DMS53 treated with DMSO at 0.1 percent for 48 hours (cell line): ENCODE measurements at regions not wholly inside any gene's neighbourhood (a gene's known extent, or its start where the extent isn't known, plus 50 kb on each side); places are given as distances from the start of the nearest gene placed in this dataset.
A peak's percentile ranks its signal among the peaks of the same experiment; 100 is the strongest.

Experiments used
- DNase-seq: peaks from one replicate; lab custom pipeline; 2025; ENCODE audit not compliant: unreplicated experiment; lab: John Stamatoyannopoulos, UW

GRCh38 chr1:219773775-219774174, 154.6 kb downstream of the SLC30A10 start:
- DNase-seq, result no peak

- DNase-seq, result no peak
Observed at GRCh38 chr1:219773110-219773509, 155.2 kb downstream of the SLC30A10 start.

DNA sequence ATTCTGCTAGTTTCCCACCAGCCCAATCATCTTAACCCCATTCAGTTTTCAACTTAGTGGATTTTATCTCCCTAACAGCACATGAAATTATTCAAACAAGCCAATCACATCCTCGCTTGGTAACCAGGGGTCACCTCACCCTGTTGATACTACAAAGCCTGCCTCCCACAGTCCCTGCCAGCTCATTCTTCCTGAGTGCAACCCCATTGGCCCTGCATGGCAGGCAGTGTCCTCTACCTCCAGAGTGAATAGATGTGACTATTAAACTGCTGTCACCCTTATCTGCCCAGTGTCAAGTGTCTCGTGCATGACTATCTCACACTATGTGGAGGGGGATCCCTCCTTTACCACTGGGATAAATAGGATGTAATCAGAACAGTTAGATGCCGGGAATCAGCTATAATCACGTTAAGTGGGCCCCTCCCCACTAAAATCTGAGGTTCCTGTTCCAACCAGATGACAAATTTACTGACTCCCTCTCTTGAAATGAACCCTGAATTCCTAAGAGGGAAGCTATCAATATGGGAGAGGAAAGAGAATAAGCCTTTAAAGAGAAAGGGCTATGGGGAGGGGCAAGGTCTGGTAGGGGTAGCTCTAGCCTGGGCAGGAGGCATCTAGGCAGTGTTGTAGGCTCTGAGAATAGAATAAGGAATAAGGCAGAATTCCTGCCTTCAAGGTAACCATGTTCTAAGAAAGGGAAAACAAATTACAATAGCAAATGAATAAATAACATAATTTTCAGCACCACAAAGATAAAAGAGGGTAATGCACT, 155.9 kb downstream of the SLC30A10 start:
- no peak for DNase-seq

GRCh38 chr1:219771080-219771479, 157.3 kb downstream of the SLC30A10 start:
- peak; percentile 99 for DNase-seq

DNA sequence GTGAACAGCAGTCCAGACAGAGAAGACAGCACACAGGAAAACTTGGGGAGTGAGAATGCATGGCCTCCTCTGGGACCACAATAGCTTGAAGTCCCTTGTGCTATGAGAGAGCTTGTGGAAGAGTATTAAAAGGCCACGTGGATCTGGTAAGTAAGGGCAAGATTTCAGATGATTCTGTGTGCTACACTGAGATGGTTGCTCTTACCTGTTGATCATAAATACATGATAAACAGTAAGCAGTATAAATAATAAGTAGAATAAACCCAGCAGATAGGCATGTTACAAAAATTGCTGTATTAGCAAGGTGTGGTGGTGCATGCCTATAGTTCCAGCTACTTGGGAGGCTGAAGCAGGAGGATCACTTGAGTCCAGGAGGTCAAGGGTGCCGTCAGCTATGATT, 150.4 kb upstream of the ZC3H11B start:
- no peak for DNase-seq

GRCh38 chr1:219761208-219761860, 148.4 kb upstream of the ZC3H11B start:
- no peak for DNase-seq

DNA sequence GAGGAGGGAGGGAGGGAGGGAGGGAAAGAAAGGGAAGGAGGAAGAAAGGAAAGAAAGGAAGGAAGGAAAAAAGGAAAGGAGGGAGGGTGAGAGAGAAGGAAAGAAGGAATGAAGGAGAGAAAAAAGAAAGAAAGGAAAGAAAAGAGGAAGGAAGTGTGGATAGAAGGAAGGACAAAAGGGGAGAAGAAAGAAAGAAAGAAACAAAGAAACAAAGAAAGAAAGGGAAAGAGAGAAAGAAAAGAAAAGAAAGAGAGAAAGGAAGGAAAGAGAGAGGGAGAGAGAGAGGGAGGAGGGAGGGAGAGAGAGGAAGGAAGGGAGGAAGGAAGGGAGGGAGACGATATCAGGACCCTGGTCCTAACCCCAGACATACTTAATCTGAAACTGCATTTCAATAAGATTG, 146.2 kb upstream of the ZC3H11B start:
- no peak for DNase-seq

- no peak for DNase-seq
Observed at GRCh38 chr1:219757890-219758289, 145.0 kb upstream of the ZC3H11B start.

DNA sequence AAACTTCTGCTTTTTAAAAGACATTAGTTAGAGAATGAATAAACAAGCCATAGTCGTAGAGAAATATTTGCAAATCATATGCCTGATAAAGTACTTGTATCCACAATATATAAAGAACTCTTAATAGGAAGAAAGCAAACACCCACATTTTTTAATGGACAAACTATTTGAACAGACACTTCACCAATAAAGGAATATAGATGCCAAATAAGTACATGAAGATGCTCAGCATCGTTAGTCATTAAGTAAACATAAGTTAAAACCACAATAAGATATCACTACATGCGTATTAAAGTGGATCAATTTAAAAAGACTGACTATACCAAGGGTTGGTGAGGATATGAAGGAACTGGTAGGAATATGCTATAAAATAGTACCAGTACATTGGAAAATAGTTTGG, 142.3 kb upstream of the ZC3H11B start:
- DNase-seq, result peak; percentile 26

GRCh38 chr1:219754767-219755166, 141.9 kb upstream of the ZC3H11B start:
- no peak for DNase-seq

GRCh38 chr1:219753914-219754313, 141.0 kb upstream of the ZC3H11B start:
- DNase-seq, result no peak

- no peak for DNase-seq
Observed at GRCh38 chr1:219752645-219753044, 139.7 kb upstream of the ZC3H11B start.

- DNase-seq, result no peak
Observed at GRCh38 chr1:219751870-219752507, 139.1 kb upstream of the ZC3H11B start.

DNA sequence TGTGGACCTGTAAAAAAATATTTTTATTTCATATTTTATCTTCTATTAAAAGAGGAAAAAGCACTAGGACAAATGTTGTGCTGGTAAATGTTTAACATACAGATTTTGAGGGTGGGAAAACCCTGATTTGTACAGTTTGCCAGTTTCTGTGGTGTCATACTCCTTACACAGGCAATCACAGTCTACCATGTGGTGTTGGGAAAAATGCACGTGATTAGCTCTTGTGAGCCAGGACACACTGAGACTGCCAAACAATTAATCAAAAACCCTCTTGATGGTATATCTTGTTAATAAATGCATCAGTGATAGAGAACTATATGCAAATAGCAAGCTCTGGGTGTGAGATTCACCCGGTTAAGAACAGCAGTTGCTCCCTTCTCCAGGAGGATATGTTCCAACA, 136.5 kb upstream of the ZC3H11B start:
- no peak for DNase-seq

DNA sequence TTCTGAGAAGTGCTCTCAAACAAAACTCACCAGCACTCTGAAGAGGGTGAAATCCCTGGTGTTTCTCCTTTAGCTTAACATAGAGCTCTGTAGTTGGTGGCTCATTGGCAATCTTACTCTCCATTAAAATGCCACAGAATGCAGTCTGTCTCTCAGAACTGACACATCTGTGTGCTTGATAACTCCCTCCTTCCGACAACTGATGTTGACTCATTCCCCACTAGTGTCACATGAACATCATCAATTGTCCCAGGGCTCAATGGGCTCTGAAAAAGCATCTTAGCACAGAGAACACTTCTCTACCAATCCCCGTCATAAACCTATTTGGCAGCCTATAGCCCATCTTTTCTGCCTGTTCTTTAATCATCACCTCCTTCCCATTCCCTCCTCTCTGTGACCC, 133.2 kb upstream of the ZC3H11B start:
- DNase-seq, result no peak

DNA sequence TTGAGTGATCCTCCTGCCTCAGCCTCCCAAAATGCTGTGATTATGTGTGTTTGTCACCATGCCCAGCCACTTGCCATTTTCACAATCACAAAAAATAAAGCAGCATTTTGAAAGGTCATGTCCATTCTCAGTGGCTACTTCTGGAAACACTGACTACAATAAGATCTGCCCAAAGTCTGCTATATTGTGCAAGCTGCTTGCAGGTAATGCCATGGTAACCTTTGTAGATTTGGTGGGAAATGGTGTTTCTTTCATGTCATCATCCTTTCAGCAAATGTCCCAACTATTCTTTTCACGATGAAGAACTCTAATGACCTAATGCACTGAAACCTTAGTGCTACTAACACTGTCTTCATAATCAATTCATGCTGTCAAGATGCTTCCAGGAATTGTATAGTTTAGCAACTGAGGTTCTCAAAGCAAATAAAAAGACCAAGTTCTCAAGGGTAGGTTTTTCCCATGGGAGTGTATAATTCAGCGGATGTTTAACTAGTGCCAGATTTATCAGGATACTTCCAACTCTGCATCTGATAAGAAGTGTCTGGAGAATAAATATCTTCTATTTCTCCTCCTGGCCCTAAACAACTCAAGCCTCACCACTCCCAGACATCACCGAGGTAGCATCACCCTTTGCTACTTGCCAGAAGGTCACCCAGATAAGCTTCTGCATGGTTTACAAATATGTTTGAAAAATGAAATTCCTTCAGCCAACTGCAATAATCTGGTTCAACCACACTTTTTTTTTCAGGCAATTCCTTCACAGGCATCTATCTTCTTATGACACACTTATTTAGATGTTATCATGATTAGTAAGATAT, 132.0 kb upstream of the ZC3H11B start:
- DNase-seq, result no peak

DNA sequence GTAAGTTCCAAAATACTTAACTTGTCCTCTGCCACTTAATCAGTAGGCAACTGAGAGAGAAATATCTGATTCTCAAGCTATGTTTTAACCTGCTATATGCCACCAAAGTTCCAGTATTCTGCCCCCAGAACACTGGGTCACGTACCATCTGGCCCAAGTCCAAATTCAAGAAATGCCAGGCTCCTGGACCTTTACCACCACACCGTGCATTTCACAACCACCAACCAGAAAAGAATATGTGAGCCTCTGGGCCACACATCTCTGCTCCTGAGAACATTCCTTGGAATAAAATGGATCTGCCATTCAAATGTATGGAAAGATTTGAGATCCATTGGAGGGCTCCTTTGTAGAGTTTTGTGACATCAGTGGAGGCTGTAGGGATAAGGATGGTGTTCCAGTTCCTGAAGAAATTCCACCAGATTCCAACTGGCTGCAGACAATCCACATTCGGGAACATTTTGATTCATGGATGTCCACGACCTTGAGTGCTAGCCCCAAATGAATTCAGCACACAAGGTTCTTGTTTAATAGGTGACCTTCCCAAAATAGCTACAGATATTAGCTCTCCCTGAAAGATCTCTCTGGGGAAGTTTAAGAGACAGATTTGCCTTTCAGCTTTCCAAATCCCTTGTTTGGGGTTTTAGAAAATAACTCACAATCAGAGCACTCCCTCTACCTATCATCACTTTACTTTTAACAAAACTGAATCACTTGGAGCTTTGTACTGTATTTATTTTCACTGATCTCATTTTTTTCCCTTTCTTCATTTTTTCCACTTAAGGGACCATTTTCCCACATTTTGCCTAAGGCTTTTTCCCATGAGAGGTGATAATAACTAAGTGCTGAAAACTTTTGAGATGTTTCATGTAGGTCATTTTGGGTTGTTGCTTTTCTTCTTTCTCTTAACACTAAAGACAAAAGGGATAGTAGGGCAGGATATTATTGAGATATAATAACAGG, 128.4 kb upstream of the ZC3H11B start:
- DNase-seq, result no peak

- DNase-seq, result no peak
Observed at GRCh38 chr1:219733511-219734174, 120.7 kb upstream of the ZC3H11B start.

DNA sequence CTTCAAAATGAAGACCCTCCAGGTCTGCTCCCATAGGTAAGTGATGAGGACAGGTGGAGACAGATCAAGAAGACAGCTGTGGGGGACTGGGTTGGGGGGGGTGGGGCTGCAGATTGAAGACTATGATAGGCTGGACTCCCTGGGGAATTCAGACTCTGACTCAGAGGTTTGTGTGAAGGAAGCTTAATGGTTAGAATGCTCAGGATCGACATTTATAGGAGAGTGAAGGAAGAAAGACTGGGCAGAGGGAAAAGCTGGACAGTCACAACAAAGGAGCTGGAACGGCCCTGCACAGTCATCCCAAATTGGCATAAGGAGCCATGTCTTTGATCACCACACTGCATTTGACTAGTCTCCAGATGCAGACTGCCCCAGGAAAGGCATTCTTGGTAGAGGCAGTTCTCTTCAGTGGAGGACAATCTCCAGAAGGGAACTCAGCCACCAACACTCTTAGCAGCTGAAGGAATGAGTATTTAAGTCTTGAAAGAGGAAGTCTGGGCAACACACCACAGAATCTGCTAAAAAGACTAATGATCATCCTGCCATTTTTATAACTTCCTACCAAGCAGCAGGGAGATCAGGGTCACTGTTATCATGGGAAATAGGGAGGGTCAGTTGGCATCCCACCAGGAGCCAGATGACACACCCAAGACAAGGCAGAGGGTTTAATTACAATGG, 120.0 kb upstream of the ZC3H11B start:
- no peak for DNase-seq
